CD4-positive, alpha-beta T cell (primary cell): ENCODE measurements at regions not wholly inside any gene's neighbourhood (a gene's known extent, or its start where the extent isn't known, plus 50 kb on each side); places are given as distances from the start of the nearest gene placed in this dataset.

Source experiments
- ATAC-seq: fragments of 200-7000 bp; cut with Tn5 transposase; one replicate; pipeline ENCODE4 v1.10.0; 2022; ENCODE audit warnings: mild to moderate bottlenecking; ENCODE audit not compliant: poor library complexity
- CTCF ChIA-PET: fragments of 350-600 bp; sonication (Branson Sonifier 250); formaldehyde crosslinking; loops from one replicate; lab custom pipeline; 2021; ENCODE audit warnings: antibody characterized with exemption, inconsistent platforms; lab: Charles Lee
- POLR2A ChIA-PET: fragments of 350-600 bp; sonication (Branson Sonifier 250); formaldehyde crosslinking; loops from one replicate; lab custom pipeline; 2021; ENCODE audit warnings: antibody characterized with exemption, inconsistent platforms; lab: Charles Lee
- DNase-seq, 14 experiments: peaks; one replicate each; pipeline ENCODE4 v3.0.0-alpha.2; 2013 to 2020; ENCODE audit warnings: mixed read lengths in 2 of 14
- H3K27ac ChIP-seq, 2 donors: one replicate each; pipeline versions ENCODE4 v1.5.1 to v1.7.0; 2013; ENCODE audit warnings: low read length in 2 of 2, low read depth in 1 of 2, mild to moderate bottlenecking in 1 of 2
- H3K27me3 ChIP-seq, 2 experiments: 1 replicate in 1 of 2; 2 replicates in 1 of 2; pipeline versions ENCODE4 v1.6.1 to v1.7.0; 2013; ENCODE audit warnings: low read length in 2 of 2, control low read depth in 1 of 2, mild to moderate bottlenecking in 1 of 2, moderate library complexity in 1 of 2; ENCODE audit not compliant: insufficient read depth in 2 of 2, control insufficient read depth in 1 of 2
- H3K36me3 ChIP-seq: one replicate; pipeline ENCODE4 v1.6.1; 2013; ENCODE audit warnings: low read length, control low read depth; ENCODE audit not compliant: insufficient read depth
- H3K4me1 ChIP-seq: one replicate; pipeline ENCODE4 v1.6.1; 2013; ENCODE audit warnings: low read length, control low read depth; ENCODE audit not compliant: insufficient read depth
- H3K4me3 ChIP-seq: one replicate; pipeline ENCODE4 v1.5.1; 2013; ENCODE audit warnings: mild to moderate bottlenecking, low read length, moderate library complexity
- H3K9me3 ChIP-seq, 2 experiments: 1 replicate in 1 of 2; 2 replicates in 1 of 2; pipeline versions ENCODE4 v1.6.1 to v1.7.0; 2013; ENCODE audit warnings: low read length in 2 of 2, mild to moderate bottlenecking in 2 of 2, control low read depth in 1 of 2, moderate library complexity in 1 of 2; ENCODE audit not compliant: control insufficient read depth in 1 of 2, insufficient read depth in 1 of 2
- H3K27ac Mint-ChIP-seq: one replicate; pipeline ENCODE4 v1.8.0; 2020; ENCODE audit warnings: mixed read lengths
- H3K27me3 Mint-ChIP-seq: one replicate; pipeline ENCODE4 v1.8.0; 2021; ENCODE audit warnings: mixed read lengths
- H3K36me3 Mint-ChIP-seq: one replicate; pipeline ENCODE4 v1.8.0; 2021; ENCODE audit warnings: low read depth, mixed read lengths
- H3K4me1 Mint-ChIP-seq: one replicate; pipeline ENCODE4 v1.8.0; 2021; ENCODE audit warnings: low read depth, mixed read lengths
- H3K4me3 Mint-ChIP-seq: one replicate; pipeline ENCODE4 v1.8.0; 2020; ENCODE audit warnings: mild to moderate bottlenecking, mixed read lengths
- H3K9me3 Mint-ChIP-seq: one replicate; pipeline ENCODE4 v1.8.0; 2020; ENCODE audit warnings: mixed read lengths
- CTCF ChIP-seq: fragments of 200-600 bp; IDR thresholded peaks from one replicate; pipeline ENCODE4 v1.8.0; 2022; ENCODE audit warnings: antibody characterized with exemption, mild to moderate bottlenecking
- intact Hi-C, 2 experiments: fragments of 100-400 bp; cut with DNase I in 1 of 2; cut with micrococcal nuclease in 1 of 2; formaldehyde crosslinking; loops; one replicate each; pipeline versions ENCODE4 v1.15.1 to v1.9.0; 2023 to 2025; cut with DNase I, micrococcal nuclease

DNA sequence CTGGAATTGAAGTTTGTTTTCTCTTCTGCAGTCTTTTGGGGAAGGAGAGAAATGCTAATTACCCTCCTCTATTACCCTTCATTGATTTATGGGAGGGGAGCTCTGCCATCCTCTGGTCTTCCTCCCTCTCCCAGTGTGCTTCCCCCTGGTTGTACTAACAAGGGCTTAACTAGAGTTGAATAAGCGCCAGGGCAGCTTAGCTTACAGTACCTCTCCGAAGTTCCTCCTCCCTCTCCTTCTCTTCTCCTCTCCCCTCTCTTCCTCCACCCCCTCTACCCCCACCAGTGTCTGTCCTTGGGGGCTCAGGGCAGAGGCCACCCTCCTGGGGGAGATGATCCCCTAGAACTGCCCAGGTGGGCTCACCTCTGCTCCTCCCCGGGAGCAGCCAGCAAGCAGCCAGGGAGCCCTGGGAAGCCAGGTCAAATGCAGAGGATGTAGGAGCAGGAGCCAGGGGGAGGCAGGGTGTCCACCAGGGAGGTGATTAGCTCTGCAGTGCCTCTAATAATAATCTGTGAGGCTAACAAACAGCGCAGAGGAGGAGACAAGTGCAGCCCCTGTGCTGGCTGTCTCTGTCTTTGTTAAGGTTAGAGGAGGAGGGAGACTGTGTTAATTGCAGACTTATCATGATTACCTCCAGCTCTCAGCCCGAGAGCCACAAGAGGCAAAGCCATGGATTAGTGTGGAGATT is 191.6 kb upstream of the CADM1 start:
- DNase-seq (no peak), ATAC-seq (no peak)
- Histone ChIP-seq H3K4me1 (no peaks in the 10 kb centered on the region), H3K36me3 (no peaks in the 10 kb centered on the region), H3K27me3 (peaks cover 0 to 2% of the 10 kb centered on the region in 2 experiments), H3K9me3 (peaks cover 0 to 5% of the 10 kb centered on the region in 2 experiments), H3K27ac (no peak overlapping the region), H3K4me3 (no peak overlapping the region)
- Mint-ChIP-seq H3K4me1 (no peaks in the 10 kb centered on the region), H3K9me3 (no peaks in the 10 kb centered on the region), H3K27ac (no peak overlapping the region), H3K4me3 (no peak overlapping the region), H3K27me3 (no peaks in the 10 kb centered on the region), H3K36me3 (no peaks in the 10 kb centered on the region)
- TF ChIP-seq CTCF = no peak
- CTCF ChIA-PET = no interaction called here
- intact Hi-C loops = no loop called here
- POLR2A ChIA-PET = no interaction called here

GRCh38 chr11:115693002-115693401 is 188.8 kb upstream of the CADM1 start:
- ChIA-PET POLR2A (no interaction called here), CTCF (no interaction called here)
- DNase-seq = no peak
- ATAC-seq = no peak
- Mint-ChIP-seq H3K36me3 (no peaks in the 10 kb centered on the region), H3K27ac (no peak overlapping the region), H3K4me3 (no peak overlapping the region), H3K9me3 (no peaks in the 10 kb centered on the region), H3K4me1 (no peaks in the 10 kb centered on the region), H3K27me3 (peaks cover 7% of the 10 kb centered on the region)
- no peak for TF ChIP-seq CTCF
- no peak overlapping the region for H3K27ac ChIP-seq
- intact Hi-C loops = no loop called here
- H3K4me3 ChIP-seq = no peak overlapping the region
- peaks cover 0 to 2% of the 10 kb centered on the region in 2 experiments for H3K27me3 ChIP-seq
- H3K9me3 ChIP-seq = peaks cover 0 to 3% of the 10 kb centered on the region in 2 experiments
- H3K36me3 ChIP-seq = no peaks in the 10 kb centered on the region
- H3K4me1 ChIP-seq = no peaks in the 10 kb centered on the region

DNA sequence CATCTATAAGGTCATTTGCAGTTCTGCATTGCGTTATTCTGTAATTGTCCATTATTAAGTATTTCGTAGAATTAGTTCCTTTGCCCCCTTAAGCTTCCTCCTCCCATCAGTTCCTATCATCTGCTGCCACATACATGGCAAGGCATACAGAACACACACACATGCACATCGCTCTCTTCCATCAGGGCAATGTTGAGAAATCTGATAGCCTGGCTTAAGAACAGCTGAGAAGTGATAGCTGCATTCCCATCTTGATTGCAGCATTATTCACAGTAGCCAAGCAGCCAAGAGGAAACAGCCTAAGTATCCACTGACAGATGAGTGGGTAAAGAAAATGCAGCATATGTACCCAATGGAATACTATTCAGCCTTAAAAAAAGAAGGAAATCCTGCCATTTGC is 186.8 kb upstream of the CADM1 start:
- CTCF ChIA-PET = no interaction called here
- intact Hi-C loops = no loop called here

More for the DNA sequence above, 186.8 kb upstream of the CADM1 start:
- Mint-ChIP-seq H3K36me3 (no peaks in the 10 kb centered on the region), H3K4me1 (no peaks in the 10 kb centered on the region), H3K27me3 (peaks cover 7% of the 10 kb centered on the region), H3K9me3 (no peaks in the 10 kb centered on the region), H3K27ac (no peak overlapping the region), H3K4me3 (no peak overlapping the region)
- Histone ChIP-seq H3K9me3 (peaks cover 0 to 3% of the 10 kb centered on the region in 2 experiments), H3K27ac (no peak overlapping the region), H3K4me1 (no peaks in the 10 kb centered on the region), H3K27me3 (peaks cover 0 to 2% of the 10 kb centered on the region in 2 experiments), H3K36me3 (no peaks in the 10 kb centered on the region), H3K4me3 (no peak overlapping the region)
- POLR2A ChIA-PET = no interaction called here
- no peak for DNase-seq
- TF ChIP-seq CTCF = no peak
- no peak for ATAC-seq
